ENCODE measurements at regions not wholly inside any gene's neighbourhood (a gene's known extent, or its start where the extent isn't known, plus 50 kb on each side); places are given as distances from the start of the nearest gene placed in this dataset.

DNA sequence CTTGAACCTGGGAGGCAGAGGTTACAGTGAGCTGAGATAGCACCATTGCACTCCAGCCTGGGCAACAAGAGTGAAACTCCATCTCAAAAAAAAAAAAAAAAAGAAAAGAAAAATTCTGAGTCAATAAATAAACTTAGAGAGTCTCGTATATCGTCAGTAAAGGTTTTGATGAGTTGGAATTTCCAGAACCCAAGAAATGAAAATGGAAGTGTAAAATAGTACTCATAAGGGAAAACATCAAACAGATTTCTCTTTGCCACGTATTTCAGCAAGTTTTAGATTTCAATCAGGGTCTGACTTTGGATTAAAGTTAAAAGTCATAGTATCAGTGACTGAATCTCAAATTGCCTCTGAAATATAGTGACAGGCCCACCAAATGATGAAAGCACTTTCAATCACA, 71.4 kb upstream of the SPOPL start:
- H3K27ac Mint-ChIP-seq: no peak overlapping the region
- Histone ChIP-seq H3K27ac (ENCODE audit: low read depth) (no peak overlapping the region), H2AFZ (no peak overlapping the region), H3K27me3 (ENCODE audit: insufficient read depth) (no peaks in the 10 kb centered on the region), H3K4me3 (no peak overlapping the region), H3K36me3 (ENCODE audit: insufficient read depth) (peaks cover 15% of the 10 kb centered on the region; the same call in 1 of the 2 replicates), H4K20me1 (replicated peaks; ENCODE audit: insufficient read depth) (no peaks in the 10 kb centered on the region), H3K79me2 (replicated peaks; ENCODE audit: insufficient read depth) (no peaks in the 10 kb centered on the region), H3K4me1 (ENCODE audit: insufficient read depth) (no peaks in the 10 kb centered on the region), H3K9me2 (ENCODE audit: insufficient read depth) (no peaks in the 10 kb centered on the region), H3K4me2 (no peak overlapping the region), H3F3A (replicated peaks; ENCODE audit: low read depth) (no peaks in the 10 kb centered on the region)
- H3K36me3 Mint-ChIP-seq (ENCODE audit: low read depth): peaks cover 28% of the 10 kb centered on the region
- H3K27me3 Mint-ChIP-seq (ENCODE audit: insufficient read depth, low read depth, poor library complexity): no peaks in the 10 kb centered on the region
- peaks cover 31% of the 10 kb centered on the region for H3K9me3 Mint-ChIP-seq
- H3K4me1 Mint-ChIP-seq: peaks cover 9% of the 10 kb centered on the region; the same call in 2 of the 3 replicates
- DNase-seq (ENCODE audit: low spot score): no peak
- no peak for ATAC-seq
- no peak for TF ChIP-seq EZH2phosphoT487 (IDR thresholded peaks at IDR 0.05; ENCODE audit: unreplicated experiment)
- no peak overlapping the region for H3K4me3 Mint-ChIP-seq

GRCh38 chr2:138432971-138433370, 68.6 kb upstream of the SPOPL start:
- Histone ChIP-seq H3K4me3 (no peak overlapping the region), H3K27me3 (ENCODE audit: insufficient read depth) (no peaks in the 10 kb centered on the region), H4K20me1 (replicated peaks; ENCODE audit: insufficient read depth) (no peaks in the 10 kb centered on the region), H2AFZ (no peak overlapping the region), H3K36me3 (ENCODE audit: insufficient read depth) (no peaks in the 10 kb centered on the region), H3F3A (replicated peaks; ENCODE audit: low read depth) (no peaks in the 10 kb centered on the region), H3K79me2 (replicated peaks; ENCODE audit: insufficient read depth) (no peaks in the 10 kb centered on the region), H3K27ac (ENCODE audit: low read depth) (no peak overlapping the region), H3K4me1 (ENCODE audit: insufficient read depth) (no peaks in the 10 kb centered on the region), H3K4me2 (no peak overlapping the region), H3K9me2 (ENCODE audit: insufficient read depth) (no peaks in the 10 kb centered on the region)
- no peak overlapping the region for H3K27ac Mint-ChIP-seq
- H3K4me3 Mint-ChIP-seq: no peak overlapping the region
- H3K27me3 Mint-ChIP-seq (ENCODE audit: insufficient read depth, low read depth, poor library complexity): no peaks in the 10 kb centered on the region
- peaks cover 4% of the 10 kb centered on the region; the same call in 1 of the 3 replicates for H3K36me3 Mint-ChIP-seq (ENCODE audit: low read depth)
- DNase-seq (ENCODE audit: low spot score) (no peak), ATAC-seq (no peak)
- no peak for TF ChIP-seq EZH2phosphoT487 (IDR thresholded peaks at IDR 0.05; ENCODE audit: unreplicated experiment)
- no peak for TF ChIP-seq CREB1 (CRISPR knock-in tag; IDR thresholded peaks at IDR 0.05; ENCODE audit: low read depth)
- H3K4me1 Mint-ChIP-seq: peaks cover 9% of the 10 kb centered on the region; the same call in 2 of the 3 replicates
- peaks cover 6% of the 10 kb centered on the region; the same call in 1 of the 3 replicates for H3K9me3 Mint-ChIP-seq

DNA sequence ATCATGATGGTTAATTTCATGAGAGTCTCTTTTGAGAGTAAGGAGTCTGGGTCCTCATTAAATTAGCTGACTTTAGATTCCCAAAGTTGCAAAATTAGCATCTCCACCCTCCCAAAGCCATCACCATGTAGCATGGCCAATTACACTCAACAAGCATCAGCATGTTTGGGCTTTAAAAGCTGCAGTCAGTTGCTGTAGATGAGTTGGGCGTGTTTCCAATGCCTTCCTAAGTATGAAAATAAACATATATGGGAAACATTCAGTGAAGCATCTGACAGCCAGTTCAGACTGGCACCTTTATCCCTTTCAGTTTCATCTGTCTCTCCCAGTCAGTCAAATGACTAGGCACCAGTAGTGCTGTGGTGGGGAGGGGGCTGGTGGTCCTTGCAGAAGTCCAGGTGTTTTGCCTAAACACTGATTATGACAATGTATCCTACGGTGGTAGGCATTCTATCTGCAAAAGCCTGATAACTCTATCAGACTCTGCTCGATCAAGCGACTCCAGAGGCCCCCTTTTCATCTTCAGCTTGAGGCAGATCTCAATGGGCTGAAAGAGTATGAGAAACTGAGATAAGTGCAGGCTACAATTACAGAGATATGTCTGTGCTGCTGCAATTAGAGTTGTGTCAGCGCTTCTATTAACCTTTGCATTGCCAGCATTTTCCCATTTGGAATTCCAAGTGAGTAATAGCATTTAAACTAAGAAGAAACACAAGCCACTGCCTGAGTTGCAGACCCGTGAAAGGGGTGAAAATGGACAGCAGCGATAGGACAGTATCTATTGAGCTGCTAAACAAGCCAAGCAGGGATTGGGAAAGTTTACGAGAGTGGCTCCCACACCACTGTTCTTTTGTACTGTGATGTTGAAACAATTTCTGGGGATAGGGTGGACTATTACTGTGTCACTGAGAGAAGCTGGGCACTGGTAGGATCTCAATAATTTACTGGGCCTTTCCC, 67.3 kb upstream of the SPOPL start:
- peak; percentile 14 for DNase-seq (ENCODE audit: low spot score)
- Histone ChIP-seq H3K4me3 (no peak overlapping the region), H3K27me3 (ENCODE audit: insufficient read depth) (no peaks in the 10 kb centered on the region), H3K4me1 (ENCODE audit: insufficient read depth) (no peaks in the 10 kb centered on the region), H4K20me1 (replicated peaks; ENCODE audit: insufficient read depth) (no peaks in the 10 kb centered on the region), H3K27ac (ENCODE audit: low read depth) (no peak overlapping the region), H2AFZ (no peak overlapping the region), H3K36me3 (ENCODE audit: insufficient read depth) (no peaks in the 10 kb centered on the region), H3K79me2 (replicated peaks; ENCODE audit: insufficient read depth) (no peaks in the 10 kb centered on the region), H3K9me2 (ENCODE audit: insufficient read depth) (no peaks in the 10 kb centered on the region), H3K4me2 (no peak overlapping the region), H3F3A (replicated peaks; ENCODE audit: low read depth) (no peaks in the 10 kb centered on the region)
- no peaks in the 10 kb centered on the region for H3K9me3 Mint-ChIP-seq
- no peak overlapping the region for H3K27ac Mint-ChIP-seq
- TF ChIP-seq REST (IDR thresholded peaks at IDR 0.05; ENCODE audit: unreplicated experiment) (no peak), ETS1 (IDR thresholded peaks at IDR 0.05) (no peak), EZH2phosphoT487 (IDR thresholded peaks at IDR 0.05; ENCODE audit: unreplicated experiment) (no peak)
- ATAC-seq: no peak
- no peak overlapping the region for H3K4me3 Mint-ChIP-seq
- 0 out of 3 replicates have a peak, but pooled peaks cover 2% of the 10 kb centered on the region for H3K36me3 Mint-ChIP-seq (ENCODE audit: low read depth)
- peaks cover 3% of the 10 kb centered on the region; the same call in 1 of the 3 replicates for H3K4me1 Mint-ChIP-seq
- H3K27me3 Mint-ChIP-seq (ENCODE audit: insufficient read depth, low read depth, poor library complexity): no peaks in the 10 kb centered on the region

Data from GM23338 (cell line).